H1 (cell line): ENCODE measurements at regions not wholly inside any gene's neighbourhood (a gene's known extent, or its start where the extent isn't known, plus 50 kb on each side); places are given as distances from the start of the nearest gene placed in this dataset.

Experiments
- ATF2 ChIP-seq: IDR thresholded peaks from 2 replicates; pipeline ENCODE4 v1.6.1; 2012; ENCODE audit warnings: low read length, inconsistent platforms
- BCL11A ChIP-seq, 2 experiments: IDR thresholded peaks; one replicate each; pipeline ENCODE4 v1.6.1; 2011; ENCODE audit warnings: low read depth in 2 of 2, low read length in 2 of 2, mild to moderate bottlenecking in 2 of 2
- CHD2 ChIP-seq: IDR thresholded peaks from 2 replicates; pipeline ENCODE4 v1.6.1; 2012; ENCODE audit warnings: low read length, improper control_type of control experiment
- CTCF ChIP-seq, 3 experiments: IDR thresholded peaks; 1 replicate in 2 of 3; 2 replicates in 1 of 3; pipeline versions ENCODE4 v1.5.1 to v1.6.1; 2011; ENCODE audit warnings: low read length in 3 of 3, mild to moderate bottlenecking in 3 of 3, inconsistent platforms in 2 of 3, low read depth in 1 of 3, moderate library complexity in 1 of 3; ENCODE audit not compliant: insufficient read depth in 1 of 3; ENCODE audit errors: control extremely low read depth in 1 of 3
- KDM1A ChIP-seq: fragments of 200-600, 300-600 bp; sonication (generic); IDR thresholded peaks from 2 replicates; pipeline ENCODE4 v1.7.1; 2016; ENCODE audit warnings: mild to moderate bottlenecking, low read length, borderline replicate concordance
- MAX ChIP-seq: IDR thresholded peaks from 2 replicates; pipeline ENCODE4 v1.6.1; 2012; ENCODE audit warnings: inconsistent platforms
- POLR2A ChIP-seq, 2 experiments: IDR thresholded peaks; 1 replicate in 1 of 2; 2 replicates in 1 of 2; pipeline ENCODE4 v1.6.1; 2011; ENCODE audit warnings: low read depth in 2 of 2, low read length in 2 of 2, mild to moderate bottlenecking in 2 of 2; ENCODE audit errors: control extremely low read depth in 1 of 2
- SUZ12 ChIP-seq: fragments of 200-600 bp; sonication (generic); IDR thresholded peaks from 2 replicates; pipeline ENCODE4 v1.6.1; 2012; ENCODE audit warnings: mild to moderate bottlenecking, inconsistent platforms, low read length, moderate library complexity, mixed read lengths
- YY1 ChIP-seq: IDR thresholded peaks from 2 replicates; pipeline ENCODE4 v1.6.1; 2011; ENCODE audit warnings: low read depth, mild to moderate bottlenecking, low read length

- TF ChIP-seq BCL11A (IDR thresholded peaks at IDR 0.05; ENCODE audit: low read depth in 2 of 2, low read length in 2 of 2) (no peak), ATF2 (no peak), KDM1A (no peak), SUZ12 (no peak), MAX (no peak), CTCF (IDR thresholded peaks at IDR 0.05; ENCODE audit: control extremely low read depth in 1 of 3, insufficient read depth in 1 of 3, low read depth in 1 of 3, low read length in 3 of 3) (no peak), POLR2A (IDR thresholded peaks at IDR 0.05; ENCODE audit: control extremely low read depth in 1 of 2, low read depth in 2 of 2, low read length in 2 of 2) (no peak), CHD2 (no peak), YY1 (no peak)
Observed at GRCh38 chr6:6717953-6718352, 129.4 kb downstream of the LY86 start.
